ENCODE measurements at regions not wholly inside any gene's neighbourhood (a gene's known extent, or its start where the extent isn't known, plus 50 kb on each side); places are given as distances from the start of the nearest gene placed in this dataset.
A peak's percentile ranks its signal among the peaks of the same experiment; 100 is the strongest.
"Not testable (repeated sequence)": the region's sequence is repeated elsewhere in the genome, so short reads cannot be mapped to it uniquely, and the experiment has no call there.

GRCh38 chr4:100900945-100901344 lies 383.1 kb upstream of the EMCN start:
- not testable (repeated sequence) for DNase-seq

GRCh38 chr4:100900134-100900533 lies 382.3 kb upstream of the EMCN start:
- no peak for DNase-seq

- DNase-seq: no peak
Observed at GRCh38 chr4:100898844-100899243, 381.0 kb upstream of the EMCN start.

- no peak for DNase-seq
Observed at GRCh38 chr4:100895556-100896197, 377.9 kb upstream of the EMCN start.

GRCh38 chr4:100894339-100894870 lies 376.6 kb upstream of the EMCN start:
- DNase-seq: no peak

- no peak for DNase-seq
Observed at GRCh38 chr4:100891808-100892207, 374.0 kb upstream of the EMCN start.

GRCh38 chr4:100889898-100890297 lies 372.1 kb upstream of the EMCN start:
- DNase-seq: no peak

- DNase-seq: no peak
Observed at GRCh38 chr4:100889401-100889800, 371.6 kb upstream of the EMCN start.

- no peak for DNase-seq
Observed at GRCh38 chr4:100882661-100883060, 364.8 kb upstream of the EMCN start.

GRCh38 chr4:100881283-100881682 lies 363.5 kb upstream of the EMCN start:
- no peak for DNase-seq

- DNase-seq: no peak
Observed at GRCh38 chr4:100880011-100880410, 362.2 kb upstream of the EMCN start.

- DNase-seq: no peak
Observed at GRCh38 chr4:100879471-100879870, 361.6 kb upstream of the EMCN start.

- no peak for DNase-seq
Observed at GRCh38 chr4:100876546-100876945, 358.7 kb upstream of the EMCN start.

- DNase-seq: no peak
Observed at GRCh38 chr4:100875296-100876068, 357.7 kb upstream of the EMCN start.

GRCh38 chr4:100872811-100873210 lies 355.0 kb upstream of the EMCN start:
- DNase-seq: no peak

GRCh38 chr4:100870940-100871772 lies 353.3 kb upstream of the EMCN start:
- DNase-seq: no peak

- DNase-seq: no peak
Observed at GRCh38 chr4:100869276-100869675, 351.5 kb upstream of the EMCN start.

GRCh38 chr4:100868281-100868680 lies 350.5 kb upstream of the EMCN start:
- DNase-seq: not testable (repeated sequence)

- DNase-seq: no peak
Observed at GRCh38 chr4:100852326-100852725, 334.5 kb upstream of the EMCN start.

GRCh38 chr4:100849319-100849718 lies 331.5 kb upstream of the EMCN start:
- no peak for DNase-seq

- peak; percentile 6 for DNase-seq
Observed at GRCh38 chr4:100848841-100849240, 331.0 kb upstream of the EMCN start.

- no peak for DNase-seq
Observed at GRCh38 chr4:100843910-100844309, 326.1 kb upstream of the EMCN start.

GRCh38 chr4:100842856-100843255 lies 325.0 kb upstream of the EMCN start:
- no peak for DNase-seq

Measured in CD4-positive, alpha-beta T cell treated with Interleukin-17A for 4 hours (primary cell).